ENCODE measurements at regions not wholly inside any gene's neighbourhood (a gene's known extent, or its start where the extent isn't known, plus 50 kb on each side); places are given as distances from the start of the nearest gene placed in this dataset.
"Not testable (repeated sequence)": the region's sequence is repeated elsewhere in the genome, so short reads cannot be mapped to it uniquely, and the experiment has no call there.

- no TSS peak for BruUV-seq (replicated peaks)
- Histone ChIP-seq H3K9me1 (replicated peaks; ENCODE audit: control insufficient read depth, extremely low read depth, insufficient read depth, low read length) (no peaks in the 10 kb centered on the region), H4K20me1 (replicated peaks; ENCODE audit: control insufficient read depth, extremely low read depth, insufficient read depth, low read length) (no peaks in the 10 kb centered on the region), H3K4me1 (ENCODE audit: control insufficient read depth, extremely low read depth, insufficient read depth, low read length) (no peaks in the 10 kb centered on the region), H3K27me3 (ENCODE audit: control insufficient read depth in 2 of 2, insufficient read depth in 2 of 2, low read length in 2 of 2) (no peaks in the 10 kb centered on the region), H3K4me2 (ENCODE audit: insufficient read depth, low read length) (no peak overlapping the region), H3K36me3 (ENCODE audit: control insufficient read depth in 2 of 2, extremely low read depth in 1 of 2, insufficient read depth in 2 of 2, low read length in 2 of 2) (no peaks in the 10 kb centered on the region), H2AFZ (ENCODE audit: low read depth, low read length) (no peak overlapping the region), H3K9me3 (replicated peaks; ENCODE audit: control insufficient read depth, insufficient read depth, low read length) (no peaks in the 10 kb centered on the region), H3K27ac (ENCODE audit: insufficient read depth, low read depth, low read length) (no peak overlapping the region), H3K79me2 (ENCODE audit: control insufficient read depth, insufficient read depth, low read length) (no peaks in the 10 kb centered on the region), H3K4me3 (replicated peaks in 1 of 3; ENCODE audit: insufficient read depth in 1 of 3, low read depth in 1 of 3, low read length in 3 of 3) (no peak overlapping the region), H3K9ac (replicated peaks; ENCODE audit: extremely low read depth, insufficient read depth, low read length) (no peak overlapping the region)
- ChIA-PET POLR2A (no interaction called here), CTCF (no interaction called here)
- TF ChIP-seq, protein P1, sequence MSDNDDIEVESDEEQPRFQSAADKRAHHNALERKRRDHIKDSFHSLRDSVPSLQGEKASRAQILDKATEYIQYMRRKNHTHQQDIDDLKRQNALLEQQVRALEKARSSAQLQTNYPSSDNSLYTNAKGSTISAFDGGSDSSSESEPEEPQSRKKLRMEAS (IDR thresholded peaks at IDR 0.05; ENCODE audit: insufficient read depth, insufficient read length) = no peak
- TF ChIP-seq POLR2AphosphoS5 (IDR thresholded peaks at IDR 0.05; ENCODE audit: insufficient read depth, low read depth, low read length) = no peak
- no peak for TF ChIP-seq FOS (IDR thresholded peaks at IDR 0.05; ENCODE audit: borderline replicate concordance, insufficient read depth, low read length)
- TF ChIP-seq CTCF (IDR thresholded peaks at IDR 0.05; ENCODE audit: extremely low read depth in 1 of 2, insufficient read depth in 1 of 2, low read depth in 1 of 2, low read length in 2 of 2) = no peak
- TF ChIP-seq POLR2A (IDR thresholded peaks at IDR 0.05; ENCODE audit: low read depth, low read length) = no peak
- no peak for TF ChIP-seq MYC (IDR thresholded peaks at IDR 0.05; ENCODE audit: low read depth, low read length)
- TF ChIP-seq EZH2 (IDR thresholded peaks at IDR 0.05; ENCODE audit: borderline replicate concordance, low read depth, low read length, severe bottlenecking) = no peak
- no peak for TF ChIP-seq JUN (IDR thresholded peaks at IDR 0.05; ENCODE audit: borderline replicate concordance, insufficient read depth, insufficient read length, low read depth)
- no peak for TF ChIP-seq GATA2 (IDR thresholded peaks at IDR 0.05; ENCODE audit: insufficient read depth, insufficient read length, low read depth, low read length)
- FAIRE-seq = no peak
- intact Hi-C loops (cut with micrococcal nuclease) = no loop called here
- dilution Hi-C loops (cut with MboI; ENCODE audit: extremely low pct_ligation_motif_present, low sequenced_read_pairs) = no loop called here
- peak; percentile 4 for DNase-seq (ENCODE audit: low read depth, low spot score)
These were observed 75.1 kb upstream of the NUDT10 start for GRCh38 chrX:51257490-51257889.

GRCh38 chrX:51262271-51262670, 70.4 kb upstream of the NUDT10 start:
- H3K27me3 ChIP-seq (ENCODE audit: control insufficient read depth in 2 of 2, insufficient read depth in 2 of 2, low read length in 2 of 2); FAIRE-seq; intact Hi-C loops (cut with micrococcal nuclease); H3K9me3 ChIP-seq (replicated peaks; ENCODE audit: control insufficient read depth, insufficient read depth, low read length); H3K4me1 ChIP-seq (ENCODE audit: control insufficient read depth, extremely low read depth, insufficient read depth, low read length); H3K27ac ChIP-seq (ENCODE audit: insufficient read depth, low read depth, low read length); BruUV-seq (replicated peaks); dilution Hi-C loops (cut with MboI; ENCODE audit: extremely low pct_ligation_motif_present, low sequenced_read_pairs); POLR2A ChIA-PET; H3K36me3 ChIP-seq (ENCODE audit: control insufficient read depth in 2 of 2, extremely low read depth in 1 of 2, insufficient read depth in 2 of 2, low read length in 2 of 2); H3K9ac ChIP-seq (replicated peaks; ENCODE audit: extremely low read depth, insufficient read depth, low read length); H3K9me1 ChIP-seq (replicated peaks; ENCODE audit: control insufficient read depth, extremely low read depth, insufficient read depth, low read length); DNase-seq (ENCODE audit: low read depth, low spot score); H3K4me3 ChIP-seq (replicated peaks in 1 of 3; ENCODE audit: insufficient read depth in 1 of 3, low read depth in 1 of 3, low read length in 3 of 3); H3K79me2 ChIP-seq (ENCODE audit: control insufficient read depth, insufficient read depth, low read length); H4K20me1 ChIP-seq (replicated peaks; ENCODE audit: control insufficient read depth, extremely low read depth, insufficient read depth, low read length); H2AFZ ChIP-seq (ENCODE audit: low read depth, low read length); H3K4me2 ChIP-seq (ENCODE audit: insufficient read depth, low read length); CTCF ChIA-PET: not testable (repeated sequence)
